ENCODE measurements at regions not wholly inside any gene's neighbourhood (a gene's known extent, or its start where the extent isn't known, plus 50 kb on each side); places are given as distances from the start of the nearest gene placed in this dataset.
"Not testable (repeated sequence)": the region's sequence is repeated elsewhere in the genome, so short reads cannot be mapped to it uniquely, and the experiment has no call there.

DNA sequence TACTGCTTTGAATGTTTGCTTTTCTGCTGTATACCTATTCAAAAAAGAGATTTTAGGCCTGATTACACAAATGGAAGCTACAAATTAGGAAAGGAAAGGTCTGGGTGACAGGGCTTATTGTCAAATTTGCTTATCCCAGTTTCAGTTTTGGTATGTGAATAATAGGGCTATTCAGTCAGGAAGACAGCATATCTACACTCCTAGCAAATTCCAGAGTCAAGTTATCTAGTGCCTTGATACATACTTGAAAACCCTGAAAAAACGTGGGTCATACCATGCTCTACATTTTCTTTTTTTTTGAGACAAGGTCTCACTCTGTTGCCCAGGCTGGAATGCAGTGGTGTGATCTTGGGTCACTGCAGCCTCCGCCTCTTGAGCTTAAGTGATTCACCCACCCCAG is 59.2 kb upstream of the CCDC180 start:
- DNase-seq (ENCODE audit: low spot score): not testable (repeated sequence)

DNA sequence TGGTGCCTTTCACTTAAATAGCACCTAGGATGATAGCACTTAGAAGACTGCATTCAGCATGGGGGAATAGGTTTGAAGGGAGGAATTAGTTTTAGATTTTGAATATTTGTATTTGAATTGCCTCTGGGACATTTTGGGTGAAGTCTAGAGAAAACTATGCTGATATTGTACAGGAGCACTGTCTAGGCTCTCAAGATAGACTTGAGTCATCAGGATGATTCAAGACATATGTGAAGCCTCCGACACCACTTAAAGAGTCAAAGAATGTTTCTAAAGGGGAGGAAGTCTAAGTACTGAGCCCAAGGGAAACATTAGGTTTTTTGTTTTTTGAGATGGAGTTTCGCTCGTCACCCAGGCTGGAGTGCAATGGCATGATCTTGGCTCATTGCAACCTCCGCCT is 63.9 kb upstream of the CCDC180 start:
- no peak for DNase-seq (ENCODE audit: low spot score)

DNA sequence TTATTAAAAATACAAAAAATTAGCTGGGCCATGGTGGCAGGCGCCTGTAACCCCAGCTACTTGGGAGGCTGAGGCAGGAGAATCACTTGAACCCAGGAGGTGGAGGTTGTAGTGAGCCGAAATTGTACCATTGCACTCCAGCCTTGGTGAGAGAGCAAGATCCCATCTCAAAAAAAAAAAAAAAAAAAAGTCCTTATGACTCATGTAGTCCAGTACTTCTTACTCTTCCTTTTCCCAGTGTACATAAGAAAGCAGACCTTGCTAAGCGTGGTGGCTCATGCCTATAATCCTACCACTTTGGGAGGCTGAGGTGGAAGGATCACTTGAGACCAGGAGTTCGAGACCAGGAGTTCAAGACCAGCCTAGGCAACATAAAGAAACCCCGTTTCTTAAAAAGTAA is 66.0 kb upstream of the CCDC180 start:
- DNase-seq (ENCODE audit: low spot score): not testable (repeated sequence)

DNA sequence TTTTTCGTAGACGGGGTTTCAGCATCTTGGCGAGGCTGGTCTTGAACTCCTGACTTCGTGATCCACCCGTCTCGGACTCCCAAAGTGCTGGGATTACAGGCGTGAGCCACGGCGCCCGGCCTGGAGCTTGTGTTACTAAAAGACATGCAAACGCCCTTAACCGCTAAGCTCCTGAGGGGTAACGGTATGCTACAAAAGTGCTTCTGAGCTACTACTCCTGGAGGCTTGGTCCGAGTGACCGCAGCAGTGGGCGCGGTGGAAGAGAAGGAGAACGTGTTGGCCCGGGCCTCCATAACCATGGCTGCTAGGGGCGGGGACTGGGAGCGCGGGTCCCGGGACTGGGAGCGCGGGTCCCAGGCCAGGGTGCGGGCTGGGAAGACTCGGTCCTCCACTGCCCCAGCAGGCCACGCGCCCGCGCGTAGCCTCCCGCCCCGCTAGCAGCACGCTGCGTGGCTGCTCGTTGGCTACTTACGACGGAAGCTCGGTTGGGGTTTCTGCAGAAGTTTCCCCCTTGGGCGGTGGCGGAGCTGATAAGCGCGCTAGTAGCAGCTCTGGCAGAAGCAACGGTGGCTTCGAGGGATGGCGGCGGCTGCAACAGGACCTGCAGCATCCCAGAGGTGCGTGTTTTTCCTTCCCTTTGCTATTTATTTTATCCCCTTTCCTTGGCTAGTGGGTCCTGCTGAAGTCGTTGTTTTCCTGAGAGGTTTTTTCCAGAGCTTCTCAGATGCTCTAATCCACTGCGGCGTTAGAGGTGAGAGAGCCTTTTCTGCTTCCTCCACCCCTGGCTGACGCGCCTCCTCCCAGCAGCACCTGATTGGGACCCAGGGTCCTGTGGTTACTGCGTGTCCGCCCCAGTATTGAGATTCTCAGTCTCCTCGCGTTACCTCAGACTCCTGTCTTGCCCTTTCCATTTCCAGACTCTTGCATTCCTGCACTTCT is 69.2 kb upstream of the CCDC180 start:
- peak; percentile 86 for DNase-seq (ENCODE audit: low spot score)

DNA sequence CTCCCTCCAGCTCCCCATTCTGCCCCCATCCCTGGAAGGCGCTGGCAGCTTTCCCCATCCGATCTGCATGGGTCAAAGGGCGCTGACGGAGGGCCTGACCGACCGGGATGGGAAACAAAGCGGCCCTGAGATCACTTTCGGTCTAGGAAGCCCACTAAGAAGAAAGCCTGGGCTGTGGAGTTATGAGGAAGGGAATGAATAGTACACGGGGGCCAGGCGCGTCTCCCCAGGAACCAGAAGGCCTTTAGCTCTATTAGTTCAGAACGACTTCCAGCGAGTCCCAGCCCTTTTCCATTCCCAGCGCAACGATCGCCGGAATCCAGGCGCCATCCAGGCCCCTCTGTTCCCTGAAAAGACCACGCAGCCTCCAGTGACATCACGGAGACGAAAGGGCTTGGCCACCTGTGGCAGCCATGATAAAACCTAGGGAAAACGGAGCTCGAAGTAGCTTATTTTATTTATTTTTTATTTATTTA is 70.1 kb upstream of the CCDC180 start:
- DNase-seq (ENCODE audit: low spot score): peak; percentile 7

DNA sequence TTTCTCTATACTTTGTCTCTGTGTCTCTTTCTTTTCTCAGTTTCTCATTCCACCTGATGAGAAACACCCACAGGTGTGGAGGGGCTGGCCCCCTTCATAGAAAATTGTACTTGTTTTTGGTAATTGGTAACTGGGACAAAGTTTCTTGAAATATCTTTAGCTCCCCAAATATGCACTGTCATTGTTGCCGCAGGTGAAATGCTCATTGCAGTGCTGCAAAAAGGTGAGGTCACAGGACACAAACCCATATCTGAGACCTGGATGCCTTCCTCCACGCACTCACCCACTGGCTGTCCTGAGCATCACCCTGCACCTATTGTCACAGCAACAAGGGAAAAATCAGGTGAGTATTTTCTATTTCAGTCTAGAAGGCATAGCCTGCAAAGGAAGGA is 74.5 kb upstream of the CCDC180 start:
- not testable (repeated sequence) for DNase-seq (ENCODE audit: low spot score)

DNA sequence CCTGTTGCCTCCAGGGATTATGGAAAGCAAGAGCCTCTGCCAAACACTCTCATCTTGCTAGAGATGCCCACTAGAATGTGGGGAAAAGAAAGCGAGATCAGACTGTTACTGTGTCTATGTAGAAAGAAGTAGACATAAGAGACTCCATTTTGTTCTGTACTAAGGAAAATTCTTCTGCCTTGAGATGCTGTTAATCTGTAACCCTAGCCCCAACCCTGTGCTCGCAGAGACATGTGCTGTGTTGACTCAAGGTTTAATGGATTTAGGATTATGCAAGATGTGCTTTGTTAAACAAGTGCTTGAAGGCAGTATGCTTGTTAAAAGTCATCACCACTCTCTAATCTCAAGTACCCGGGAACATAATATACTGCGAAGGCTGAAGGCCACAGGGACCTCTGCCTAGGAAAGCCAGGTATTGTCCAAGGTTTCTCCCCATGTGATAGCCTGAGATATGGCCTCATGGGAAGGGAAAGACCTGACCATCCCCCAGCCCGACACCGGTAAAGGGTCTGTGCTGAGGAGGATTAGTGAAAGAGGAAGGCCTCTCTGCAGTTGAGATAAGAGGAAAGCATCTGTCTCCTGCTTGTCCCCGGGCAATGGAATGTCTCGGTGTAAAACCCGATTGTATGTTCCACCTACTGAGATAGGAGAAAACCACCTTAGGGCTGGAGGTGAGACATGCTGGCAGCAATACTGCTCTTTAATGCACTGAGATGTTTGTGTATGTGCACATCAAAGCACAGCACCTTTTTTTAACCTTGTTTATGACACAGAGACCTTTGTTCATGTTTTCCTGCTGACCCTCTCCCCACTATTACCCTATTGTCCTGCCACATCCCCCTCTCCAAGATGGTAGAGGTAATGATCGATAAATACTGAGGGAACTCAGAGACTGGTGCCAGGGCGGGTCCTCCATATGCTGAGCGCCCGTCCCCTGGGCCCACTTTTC is 75.1 kb upstream of the CCDC180 start:
- DNase-seq (ENCODE audit: low spot score): not testable (repeated sequence)

DNA sequence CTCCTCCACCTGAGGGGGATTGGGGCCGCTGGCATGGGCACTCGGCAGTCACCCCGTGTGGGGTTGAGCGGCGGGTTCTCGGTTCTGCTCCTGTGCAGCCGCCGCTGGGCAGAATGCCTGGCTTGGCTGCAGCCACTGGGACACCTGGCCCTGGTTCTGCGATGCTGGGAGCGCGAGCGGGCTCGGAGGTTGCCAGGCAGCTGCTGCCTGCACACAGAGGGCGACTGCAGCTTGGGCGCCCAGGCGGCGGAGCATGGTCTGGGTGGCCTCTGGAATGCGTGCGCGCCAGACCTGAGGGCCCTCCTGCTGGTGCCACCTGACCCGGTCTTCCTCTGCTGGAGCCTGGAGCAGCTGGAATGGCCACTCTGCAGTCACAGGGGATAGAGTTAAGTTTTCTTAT is 85.1 kb upstream of the CCDC180 start:
- DNase-seq (ENCODE audit: low spot score): peak; percentile 34

DNA sequence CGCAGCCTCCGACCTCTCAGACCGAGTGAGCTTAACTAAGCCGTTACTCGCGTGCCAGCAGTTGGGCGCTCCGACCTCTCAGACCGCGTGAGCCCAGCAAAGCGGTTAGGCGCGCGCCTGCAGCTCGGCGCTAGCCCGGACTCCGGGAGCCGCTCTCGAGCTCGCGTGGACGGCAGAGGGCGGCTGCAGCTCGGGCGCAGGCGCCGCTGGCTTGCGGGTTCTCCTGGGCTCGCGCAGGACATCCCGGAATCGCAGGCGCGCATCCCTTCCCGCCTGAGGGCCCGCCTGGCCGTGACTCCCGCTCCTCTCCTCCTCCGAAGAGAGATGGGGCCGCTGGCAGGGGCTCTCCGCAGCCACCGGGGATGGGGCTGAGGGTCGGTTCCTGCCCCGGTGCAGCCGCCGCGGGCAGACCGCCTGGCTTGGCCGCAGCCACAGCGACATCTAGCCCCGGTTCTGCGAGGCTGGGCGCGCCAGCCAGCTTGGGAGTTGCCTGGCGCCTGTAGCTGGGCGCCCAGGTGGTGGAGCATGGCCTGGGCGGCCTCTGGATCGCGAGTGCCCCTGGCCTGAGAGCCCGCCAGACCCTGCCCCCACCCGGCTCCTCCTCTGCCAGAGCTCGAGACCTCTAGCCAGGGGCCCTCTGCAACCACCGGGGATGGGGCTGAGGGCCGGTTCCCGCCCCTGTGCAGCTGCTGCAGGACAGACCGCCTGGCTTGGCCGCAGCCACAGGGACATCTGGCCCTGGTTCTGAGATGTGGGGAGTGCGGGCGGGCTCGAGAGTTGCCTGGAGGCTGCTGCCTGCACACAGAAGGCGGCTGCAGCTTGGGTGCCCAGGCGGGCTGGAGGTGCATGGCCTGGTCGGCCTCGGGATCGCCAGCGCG is 85.7 kb upstream of the CCDC180 start:
- peak; percentile 47 for DNase-seq (ENCODE audit: low spot score)

DNA sequence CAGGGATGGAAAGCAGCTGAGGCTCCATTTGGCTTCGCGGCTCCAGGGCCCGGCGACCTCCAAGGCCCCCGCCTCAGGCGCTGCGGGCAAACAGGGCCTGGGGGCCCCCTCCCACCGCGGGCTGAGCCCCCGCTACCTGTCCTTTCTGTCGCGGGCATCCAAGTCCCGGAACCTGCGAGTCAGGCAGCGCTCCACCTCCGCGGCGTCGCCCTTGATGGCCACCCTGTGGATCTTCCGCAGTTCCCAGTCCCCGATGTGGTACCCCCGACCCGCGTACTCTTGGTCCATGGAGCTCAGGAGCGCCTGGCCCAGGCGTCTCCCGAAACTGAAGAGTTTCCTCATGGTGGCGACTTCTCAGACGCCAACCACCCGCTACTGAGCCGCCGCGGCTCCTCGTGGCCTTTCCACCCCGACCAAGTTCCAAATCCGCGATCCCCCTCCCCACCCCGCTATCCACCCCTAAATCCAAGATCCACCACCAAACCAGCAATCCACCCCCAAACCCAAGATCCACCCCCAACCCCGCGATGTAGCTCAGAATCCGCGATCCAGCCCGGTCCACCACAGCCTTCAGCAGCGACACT is 86.5 kb upstream of the CCDC180 start:
- peak; percentile 21 for DNase-seq (ENCODE audit: low spot score)

DNA sequence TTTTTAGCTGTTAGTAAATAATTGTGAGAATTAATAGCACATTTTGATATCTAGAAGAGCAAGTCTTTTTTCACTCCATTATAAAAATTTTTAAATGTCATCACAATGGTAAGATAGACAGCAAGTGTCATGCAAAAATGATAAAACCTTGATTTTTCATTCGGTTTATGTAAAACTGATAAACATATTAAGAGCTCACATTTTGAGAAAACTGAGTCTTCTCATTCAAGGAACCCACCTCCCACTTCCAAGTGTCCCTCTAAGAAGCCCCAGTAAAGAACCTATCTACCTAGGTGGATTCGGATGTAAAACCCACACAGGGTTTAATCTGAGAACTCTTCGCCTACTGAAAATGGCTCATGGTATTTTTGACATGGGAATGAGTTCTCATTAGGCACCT is 87.1 kb upstream of the CCDC180 start:
- not testable (repeated sequence) for DNase-seq (ENCODE audit: low spot score)

DNA sequence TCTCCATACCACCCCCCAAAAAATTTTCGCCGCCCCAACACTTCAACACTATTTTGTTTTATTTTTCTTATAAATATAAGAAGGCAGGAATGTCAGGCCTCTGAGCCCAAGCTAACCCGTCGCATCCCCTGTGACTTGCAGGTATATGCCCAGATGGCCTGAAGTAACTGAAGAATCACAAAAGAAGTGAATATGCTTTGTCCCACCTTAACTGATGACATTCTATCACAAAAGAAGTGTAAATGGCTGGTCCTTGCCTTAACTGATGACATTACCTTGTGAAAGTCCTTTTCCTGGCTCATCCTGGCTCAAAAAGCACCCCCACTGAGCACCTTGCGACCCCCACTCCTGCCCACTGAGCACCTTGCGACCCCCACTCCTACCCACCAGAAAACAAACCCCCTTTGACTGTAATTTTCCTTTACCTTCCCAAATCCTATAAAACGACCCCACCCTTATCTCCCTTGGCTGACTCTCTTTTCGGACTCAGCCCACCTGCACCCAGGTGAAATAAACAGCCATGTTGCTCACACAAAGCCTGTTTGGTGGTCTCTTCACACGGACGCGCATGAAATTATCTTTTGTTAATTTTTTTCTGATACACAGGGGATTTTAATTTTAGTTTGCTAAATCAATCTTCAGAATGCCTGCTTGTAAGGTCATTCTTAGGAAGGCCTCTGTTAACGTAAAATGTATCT is 87.9 kb upstream of the CCDC180 start:
- DNase-seq (ENCODE audit: low spot score): not testable (repeated sequence)

DNA sequence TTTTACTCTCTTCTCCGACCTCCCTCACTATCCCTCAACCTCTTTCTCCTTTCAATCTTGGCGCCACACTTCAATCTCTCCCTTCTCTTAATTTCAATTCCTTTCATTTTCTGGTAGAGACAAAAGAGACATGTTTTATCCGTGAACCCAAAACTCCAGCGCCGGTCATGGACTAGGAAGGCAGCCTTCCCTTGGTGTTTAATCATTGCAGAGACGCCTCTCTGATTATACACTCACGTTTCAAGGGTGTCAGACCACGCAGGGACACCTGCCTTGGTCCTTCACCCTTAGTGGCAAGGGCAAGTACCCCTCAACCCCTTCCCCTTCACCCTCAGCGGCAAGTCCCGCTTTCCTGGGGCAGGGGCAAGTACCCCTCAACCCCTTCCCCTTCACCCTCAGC is 92.3 kb upstream of the CCDC180 start:
- not testable (repeated sequence) for DNase-seq (ENCODE audit: low spot score)

DNA sequence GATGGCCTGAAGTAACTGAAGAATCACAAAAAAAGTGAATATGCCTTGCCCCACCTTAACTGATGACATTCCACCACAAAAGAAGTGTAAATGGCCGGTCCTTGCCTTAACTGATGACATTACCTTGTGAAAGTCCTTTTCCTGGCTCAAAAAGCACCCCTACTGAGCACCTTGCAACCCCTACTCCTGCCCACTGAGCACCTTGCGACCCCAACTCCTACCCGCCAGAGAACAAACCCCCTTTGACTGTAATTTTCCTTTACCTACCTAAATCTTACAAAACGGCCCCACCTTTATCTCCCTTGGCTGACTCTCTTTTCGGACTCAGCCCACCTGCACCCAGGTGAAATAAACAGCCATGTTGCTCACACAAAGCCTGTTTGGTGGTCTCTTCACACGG is 92.9 kb upstream of the CCDC180 start:
- not testable (repeated sequence) for DNase-seq (ENCODE audit: low spot score)

DNA sequence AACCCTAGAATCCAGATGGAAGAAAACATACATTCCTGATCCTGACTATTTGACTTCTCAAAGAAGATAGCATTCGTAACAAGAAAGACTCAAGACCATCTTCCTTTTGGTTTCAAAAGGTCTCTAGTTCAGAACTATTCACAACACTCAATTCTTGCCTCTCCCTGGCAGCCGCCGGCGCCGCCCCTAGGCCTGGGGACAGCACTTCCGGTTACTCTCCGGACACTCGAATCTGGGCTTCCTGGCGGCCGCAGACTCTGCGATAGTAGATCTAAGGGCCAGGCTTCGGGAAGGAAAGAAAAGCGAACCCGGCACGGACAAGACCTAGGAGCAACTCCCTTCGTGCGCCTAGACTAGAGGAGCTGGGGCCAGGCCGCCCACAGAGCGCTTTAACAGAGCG is 107.8 kb upstream of the CCDC180 start:
- DNase-seq (ENCODE audit: low spot score): not testable (repeated sequence)

DNA sequence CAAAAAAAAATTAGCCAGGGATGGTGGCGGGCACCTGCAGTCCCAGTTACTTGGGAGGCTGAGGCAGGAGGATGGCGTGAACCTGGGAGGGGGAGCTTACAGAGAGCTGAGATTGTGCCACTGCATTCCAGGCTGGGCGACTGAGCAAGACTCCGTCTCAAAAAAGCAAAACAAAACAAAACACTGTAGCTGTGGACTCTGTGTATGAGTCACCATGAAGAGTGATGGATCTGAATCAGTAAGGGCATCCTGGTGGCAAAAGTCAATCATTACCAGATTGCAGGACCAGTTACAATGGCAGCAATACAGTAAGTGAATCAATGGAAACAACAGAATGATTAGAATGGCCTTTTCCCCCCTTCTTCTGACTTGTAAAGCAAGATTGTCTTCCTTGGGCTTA is 113.7 kb upstream of the CCDC180 start:
- DNase-seq (ENCODE audit: low spot score): not testable (repeated sequence)

DNA sequence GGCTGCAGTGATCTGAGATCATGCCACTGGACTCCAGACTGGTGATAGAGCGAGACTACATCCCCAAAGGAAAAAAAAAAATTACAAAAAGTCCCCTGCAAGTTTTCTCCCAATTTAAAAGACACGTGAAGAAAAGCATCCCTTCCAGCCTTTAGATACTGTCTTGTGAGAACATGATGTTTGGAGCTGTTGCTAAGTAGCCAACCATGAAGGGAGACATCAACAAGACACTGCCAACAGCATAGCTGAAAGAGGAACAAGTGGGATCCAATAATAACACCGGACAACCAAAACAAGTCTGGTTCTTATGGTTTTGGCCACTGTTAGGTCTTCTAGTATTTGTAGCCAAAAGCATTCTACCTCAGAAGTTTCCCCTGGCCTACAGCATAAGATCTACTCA is 118.9 kb upstream of the CCDC180 start:
- no peak for DNase-seq (ENCODE audit: low spot score)

DNA sequence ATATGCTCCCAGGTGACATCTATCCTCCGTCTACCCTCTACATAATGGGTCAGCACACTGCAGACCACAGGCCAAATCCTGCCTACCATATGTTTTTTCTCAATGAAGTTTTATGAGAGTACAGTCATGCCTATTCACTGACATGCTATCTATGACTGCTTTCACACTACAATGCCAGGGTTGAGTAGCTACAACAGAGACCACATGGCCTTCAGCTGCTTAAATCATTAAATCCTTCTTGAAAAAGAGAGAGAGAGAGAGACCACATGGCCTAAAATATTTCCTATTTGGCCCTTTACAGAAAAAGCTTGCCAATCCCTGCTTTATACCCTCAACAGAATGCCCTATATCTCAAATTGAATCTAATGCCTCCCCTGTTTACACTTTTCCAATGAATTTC is 119.8 kb upstream of the CCDC180 start:
- not testable (repeated sequence) for DNase-seq (ENCODE audit: low spot score)

DNA sequence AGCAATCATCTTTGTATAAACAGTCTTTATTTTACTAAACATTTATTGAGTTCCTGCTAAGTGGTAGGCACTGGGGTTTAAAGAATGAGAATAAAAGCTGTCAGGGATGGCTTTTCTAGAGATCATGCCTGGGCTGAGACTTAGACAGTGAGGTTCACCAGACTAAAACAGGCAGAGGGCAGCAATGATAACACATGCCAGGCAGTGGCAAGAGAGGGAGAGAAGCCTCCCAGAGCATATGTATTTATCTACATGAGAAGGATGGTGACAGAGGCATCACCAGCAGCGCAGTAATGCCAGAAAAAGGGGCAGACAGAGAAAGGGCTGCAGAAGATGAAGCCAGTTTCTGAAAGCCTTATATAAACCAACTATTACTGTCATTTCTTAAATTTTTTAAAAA is 121.0 kb upstream of the CCDC180 start:
- no peak for DNase-seq (ENCODE audit: low spot score)

DNA sequence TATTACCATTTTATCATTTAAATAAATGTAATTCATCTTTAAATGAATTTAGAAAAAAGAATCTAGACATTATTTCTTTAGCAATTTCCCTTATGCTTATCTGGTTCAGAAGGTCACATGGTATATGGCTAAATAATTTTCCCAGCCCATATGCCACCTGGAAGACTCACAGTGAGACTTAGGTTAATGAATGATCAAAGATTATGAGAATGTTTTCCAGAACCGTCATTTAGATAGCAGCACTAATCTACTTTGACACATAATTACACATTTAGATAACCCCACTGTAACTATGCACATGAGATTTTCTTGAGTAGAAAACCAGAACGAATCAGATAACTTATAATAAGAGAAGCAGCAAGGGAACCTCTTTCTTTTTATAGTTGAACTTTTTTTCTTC is 124.9 kb upstream of the CCDC180 start:
- DNase-seq (ENCODE audit: low spot score): not testable (repeated sequence)

DNA sequence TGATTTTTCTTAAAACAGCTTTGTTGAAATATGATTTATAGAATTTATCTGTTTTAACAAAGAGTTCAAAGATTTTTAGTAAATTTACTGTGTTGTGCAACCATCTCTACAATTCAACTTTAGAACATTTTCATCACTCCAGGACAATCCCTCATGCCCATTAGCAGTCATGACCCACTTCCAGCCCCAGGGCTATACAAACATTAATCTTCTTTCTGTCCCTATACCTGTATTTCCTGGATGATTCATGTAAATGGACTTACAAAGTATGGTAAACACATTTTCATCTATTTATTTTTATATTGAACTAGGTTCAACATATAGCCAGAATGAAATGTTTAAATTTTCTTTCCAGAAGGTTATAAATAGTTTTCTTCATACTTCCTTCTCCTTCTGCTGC is 127.8 kb upstream of the CCDC180 start:
- DNase-seq (ENCODE audit: low spot score): no peak

Measured in iPS-NIHi11 (cell line).